Activated CD4-positive, alpha-beta T cell treated with anti-CD3 and anti-CD28 coated beads, Interleukin-2, Interleukin-6, amounts not matched to agents 100 ng/mL and 50 ng/mL, durations not matched to agents 16 hours and 8 hours (primary cell): ENCODE measurements at regions not wholly inside any gene's neighbourhood (a gene's known extent, or its start where the extent isn't known, plus 50 kb on each side); places are given as distances from the start of the nearest gene placed in this dataset.
"Not testable (repeated sequence)": the region's sequence is repeated elsewhere in the genome, so short reads cannot be mapped to it uniquely, and the experiment has no call there.

Experiments used
- DNase-seq: peaks from one replicate; pipeline ENCODE4 v3.0.0-alpha.2; 2020

DNA sequence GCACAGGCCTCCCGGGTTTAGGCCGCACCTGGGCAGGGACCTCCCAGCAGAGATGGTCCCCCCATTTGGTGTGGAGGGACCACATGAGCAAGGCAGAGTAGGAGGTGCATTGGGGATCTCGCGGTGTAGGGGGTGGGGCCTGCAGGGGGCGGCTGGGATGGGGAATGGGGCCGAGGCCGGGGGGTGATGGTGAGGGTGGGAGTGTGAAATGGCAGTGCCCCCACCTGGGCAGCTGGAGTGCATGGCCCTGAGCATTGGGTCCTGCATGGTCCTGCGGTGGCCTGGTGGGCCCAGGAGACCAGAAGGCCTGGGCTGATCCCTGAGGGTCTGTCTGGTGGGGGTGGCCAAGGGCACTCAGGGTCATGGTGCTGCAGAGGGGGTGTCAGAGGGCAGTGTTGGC is 111.8 kb downstream of the KIF26A start:
- DNase-seq, result no peak

DNA sequence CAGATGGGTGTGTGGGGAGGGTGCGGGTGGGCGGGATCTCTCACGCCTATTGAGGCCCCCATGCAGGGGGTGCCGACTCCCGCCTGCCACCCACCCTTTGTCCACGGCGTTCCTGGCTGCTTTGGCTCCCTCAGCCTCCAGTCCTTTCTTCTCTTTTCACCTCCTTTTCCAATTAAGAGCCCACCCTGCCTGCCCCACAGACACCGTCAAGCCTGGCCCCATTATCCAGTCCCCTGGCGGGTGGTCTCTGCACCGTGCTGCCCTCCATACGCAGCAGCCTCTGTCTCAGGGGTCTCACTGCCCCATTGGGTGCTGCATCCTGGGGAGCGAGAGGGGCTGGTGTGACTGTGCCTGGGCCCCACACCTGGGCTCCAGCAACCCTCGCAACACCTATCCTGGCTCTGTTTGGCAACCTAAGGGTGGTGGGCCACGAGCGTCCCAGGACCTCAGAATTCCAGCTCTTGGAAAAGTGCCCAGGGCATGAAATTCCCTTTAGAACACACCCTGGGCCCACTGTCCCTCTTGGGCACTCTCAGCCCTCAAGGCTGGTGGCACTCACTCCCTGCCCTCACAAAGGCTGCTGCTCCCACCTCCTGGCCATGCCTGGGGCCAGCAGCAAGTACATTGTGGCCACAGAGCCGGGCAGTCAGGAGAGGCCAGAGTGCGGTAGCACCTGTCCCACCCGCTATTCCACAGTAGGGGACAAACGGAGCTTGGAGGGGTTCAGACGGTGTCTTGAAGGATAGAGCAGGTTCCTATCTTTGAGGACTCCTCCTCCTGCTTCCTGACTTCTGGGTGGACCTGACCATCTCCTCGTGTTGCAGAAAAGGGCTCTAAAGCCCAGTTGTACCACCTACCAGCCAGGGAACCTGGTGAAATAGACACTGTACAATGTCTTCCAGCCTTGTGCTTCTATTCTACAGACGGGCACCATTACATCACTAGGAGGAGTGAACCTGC is 114.1 kb downstream of the KIF26A start:
- DNase-seq, result no peak

DNA sequence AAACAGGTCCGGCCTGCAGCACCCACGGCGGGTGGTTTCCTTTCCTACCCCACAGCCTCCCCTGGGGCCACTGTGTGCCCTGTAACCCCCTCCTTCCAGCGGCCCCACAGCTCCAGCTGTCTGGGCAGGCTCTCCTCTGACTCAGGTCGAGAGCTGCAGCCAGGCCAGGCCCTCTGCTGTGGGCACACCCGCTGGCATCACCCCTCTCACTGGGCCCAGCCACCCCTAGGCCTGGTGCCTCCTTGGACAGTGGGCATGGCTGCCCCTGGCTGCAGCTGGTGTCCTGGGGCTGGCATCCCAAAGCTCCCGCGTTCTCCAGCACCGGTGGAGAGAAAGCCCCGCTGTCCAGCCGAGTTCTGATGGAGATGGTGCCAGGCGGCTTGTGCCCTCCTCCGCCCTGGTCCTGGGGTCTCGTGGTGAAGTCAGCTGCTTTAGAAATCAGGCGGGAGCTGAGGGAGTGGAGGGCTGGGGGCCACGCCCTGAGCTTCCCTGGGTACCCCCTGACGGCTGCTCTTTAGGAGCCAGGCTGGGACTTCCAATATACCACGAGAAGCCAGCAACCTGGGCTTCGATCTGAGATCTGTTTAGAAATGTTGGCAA is 114.9 kb downstream of the KIF26A start:
- DNase-seq, result no peak

DNA sequence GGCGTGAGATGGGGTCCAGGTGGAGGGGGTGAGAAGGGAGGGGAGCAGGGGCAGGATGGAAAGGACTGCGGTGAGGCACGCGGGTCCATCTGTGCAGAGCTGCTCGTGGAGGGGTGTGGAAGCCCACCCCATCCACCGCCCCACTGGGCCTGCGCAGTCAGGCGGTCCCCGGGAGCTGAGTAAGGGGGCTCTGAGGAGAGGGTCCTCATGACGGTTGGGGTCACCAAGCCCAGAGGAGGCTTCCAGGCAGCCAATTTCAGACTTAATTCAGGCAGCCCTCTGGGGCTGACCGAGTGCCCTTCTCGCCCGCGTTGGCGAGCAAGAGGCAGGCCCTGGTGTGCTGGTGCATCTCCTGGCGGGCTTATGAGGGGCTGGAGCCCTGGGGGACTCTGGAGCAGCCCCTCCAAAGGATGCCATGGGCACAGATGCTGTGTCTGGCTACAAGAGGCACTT is 115.5 kb downstream of the KIF26A start:
- no peak for DNase-seq

DNA sequence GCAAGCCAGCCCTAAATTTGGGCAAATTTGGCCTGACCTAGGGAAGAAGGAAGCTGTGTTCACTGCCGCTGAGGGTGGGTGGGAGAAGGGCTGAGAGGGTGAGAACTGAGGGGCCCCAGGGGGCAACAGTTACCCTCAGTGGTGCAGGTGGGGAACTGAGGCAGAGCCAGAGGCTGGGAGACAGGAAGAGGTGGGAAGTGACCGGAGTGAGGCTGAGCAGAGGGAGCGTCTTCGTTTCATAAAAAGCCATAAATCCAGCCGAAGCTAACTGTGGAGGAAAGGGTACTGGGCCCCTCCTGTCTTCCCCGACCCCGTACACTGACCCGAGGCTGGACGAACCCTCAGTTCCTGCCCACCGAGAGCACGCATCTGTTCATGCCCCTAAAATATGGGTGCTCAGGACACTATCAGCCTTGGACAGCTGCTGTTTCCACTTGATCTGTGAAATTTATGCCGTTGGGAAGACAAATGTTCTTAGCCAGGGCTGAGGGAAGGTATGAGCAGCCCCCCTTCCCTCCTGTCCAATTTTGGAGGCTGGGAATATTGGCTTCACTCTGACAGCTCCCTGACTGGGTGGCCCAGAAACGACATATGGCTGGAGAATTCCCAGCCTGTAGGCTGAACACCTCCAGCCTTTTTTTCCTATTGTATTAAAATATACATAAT is 116.5 kb downstream of the KIF26A start:
- DNase-seq, result no peak

DNA sequence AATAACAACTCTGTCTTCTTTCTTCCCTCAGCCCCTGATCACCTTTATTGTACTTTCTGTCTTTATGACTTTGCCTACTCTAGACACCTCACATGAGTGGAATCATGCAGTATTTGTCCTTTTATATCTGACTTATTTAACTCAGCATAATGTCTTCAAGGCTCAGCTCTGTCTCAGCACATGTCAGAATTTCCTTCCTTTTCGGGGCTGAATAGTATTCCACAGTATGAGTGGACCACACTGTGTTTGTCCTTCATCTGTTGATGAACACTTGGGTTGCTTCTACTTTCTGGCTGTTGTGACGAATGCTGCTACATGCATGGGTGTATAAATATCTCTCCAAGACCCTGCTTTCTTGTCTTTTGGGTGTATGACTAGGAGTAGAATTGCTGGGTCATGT is 117.6 kb downstream of the KIF26A start:
- DNase-seq, result no peak

DNA sequence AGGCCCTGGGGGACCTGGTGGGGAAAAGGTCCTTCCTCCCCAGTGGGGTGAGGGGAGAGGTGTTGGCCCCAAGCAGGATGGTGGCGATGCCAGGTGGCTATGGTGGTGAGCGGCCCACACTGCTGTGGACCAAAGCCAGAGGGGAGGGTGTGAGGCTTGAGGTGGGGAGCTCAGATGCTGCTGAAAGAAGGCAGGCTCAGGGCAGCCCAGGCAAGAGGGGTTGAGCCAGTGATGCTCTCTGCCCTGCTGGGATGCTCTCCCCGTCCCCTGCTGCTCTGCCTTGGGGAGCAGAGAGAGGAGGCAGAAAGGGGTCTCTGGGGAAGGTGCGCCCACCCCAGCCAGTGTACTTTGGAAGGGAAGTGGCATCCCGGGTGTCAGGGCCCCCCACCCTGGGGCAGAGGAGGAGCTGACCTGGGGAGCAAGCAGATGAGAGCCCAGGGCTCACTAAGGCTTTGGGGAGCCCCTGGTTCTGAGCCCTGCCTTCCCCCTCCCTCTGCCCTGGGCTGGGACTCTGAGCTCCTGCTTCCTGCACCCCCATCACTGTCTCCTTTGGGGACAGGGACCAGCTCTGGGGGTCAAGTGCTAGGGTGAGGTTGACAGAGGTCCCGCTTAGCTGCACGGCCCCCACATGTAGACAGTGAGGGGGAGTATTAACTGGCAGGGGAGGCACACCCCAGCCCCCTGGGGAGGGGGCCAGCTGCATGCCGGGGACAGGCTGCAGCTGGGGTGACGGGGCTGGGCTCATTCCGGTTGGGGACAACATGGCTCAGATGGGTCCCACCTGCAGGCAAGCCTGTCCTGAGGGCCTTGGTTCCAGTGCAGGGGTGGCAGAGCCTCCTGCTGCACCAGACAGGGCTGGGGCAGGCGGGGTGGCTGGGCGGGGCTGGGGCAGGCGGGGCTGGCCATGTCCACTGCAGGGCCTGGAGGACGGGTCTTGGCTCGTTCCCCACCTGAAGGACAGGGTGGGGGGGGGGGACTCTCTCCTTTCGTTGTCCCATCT is 124.4 kb downstream of the KIF26A start:
- DNase-seq, result no peak

DNA sequence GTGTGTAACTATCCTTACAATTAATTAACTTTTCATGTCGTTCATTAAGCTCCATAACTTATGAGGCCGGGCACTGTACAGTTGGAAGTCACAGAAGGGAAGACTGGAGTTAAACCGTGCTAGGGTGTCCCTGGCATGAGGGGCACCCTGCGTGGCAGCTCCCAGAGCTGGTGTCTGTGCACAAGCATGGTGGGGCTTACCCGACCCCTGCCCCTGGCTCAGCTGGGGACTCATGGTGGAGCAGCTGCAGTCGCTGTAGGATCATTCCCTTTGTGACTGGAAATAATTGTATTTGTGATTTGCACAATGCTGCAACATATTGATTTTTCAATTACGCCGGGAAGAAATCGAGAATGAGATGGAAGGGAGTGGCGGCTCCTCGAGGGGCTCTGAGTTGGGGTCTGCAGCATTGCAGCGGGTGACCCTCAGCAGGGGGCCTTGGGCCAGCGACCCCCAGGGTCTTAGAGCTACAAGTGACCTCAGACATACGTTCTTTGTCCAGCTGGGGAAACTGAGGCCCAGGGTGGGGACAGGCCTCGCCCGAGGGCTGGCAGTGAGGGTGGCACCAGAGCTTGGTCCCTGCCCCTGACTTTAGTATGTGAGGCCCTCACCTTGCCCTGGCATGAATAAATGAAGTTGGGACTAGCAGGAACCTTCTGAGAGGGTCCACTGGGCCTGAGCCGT is 125.4 kb downstream of the KIF26A start:
- DNase-seq, result no peak

DNA sequence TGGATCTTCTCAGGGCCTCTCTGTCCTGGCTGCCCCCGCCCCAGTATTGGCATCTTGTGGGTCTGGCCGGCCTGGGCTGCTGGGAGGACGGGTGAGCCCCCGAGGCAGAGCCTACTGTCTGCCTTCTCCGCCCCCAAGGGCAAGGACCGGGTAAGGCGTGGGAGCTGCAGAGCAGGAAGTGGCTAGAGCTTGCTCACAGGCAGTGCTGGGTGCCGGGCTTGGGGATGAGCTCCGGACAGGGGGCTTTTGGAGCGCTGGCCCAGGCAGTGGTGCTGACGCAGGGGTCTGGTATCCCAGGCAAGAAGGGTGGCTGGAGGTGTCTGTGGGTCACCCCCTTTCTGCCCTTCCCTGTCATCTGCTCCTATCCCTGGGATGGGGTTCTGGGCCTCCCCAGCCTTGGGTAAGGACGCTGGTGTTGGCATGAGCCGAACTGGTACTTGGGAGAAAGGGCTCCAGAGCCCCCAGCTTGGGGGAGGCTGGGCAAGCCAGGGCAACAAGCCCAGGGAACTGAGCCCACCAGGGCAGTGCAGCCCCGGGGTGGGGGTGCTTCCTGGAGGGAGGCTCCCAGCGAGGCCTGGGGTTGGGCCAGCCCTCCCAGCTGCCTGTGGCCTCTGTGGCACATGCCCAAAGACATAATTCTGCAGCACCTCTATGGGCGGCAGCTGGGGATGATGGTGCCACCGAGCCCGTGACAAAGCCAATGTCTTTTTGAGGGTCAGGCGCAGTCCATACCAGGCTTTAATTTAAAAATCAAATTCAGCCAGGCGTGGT is 126.3 kb downstream of the KIF26A start:
- DNase-seq, result no peak

DNA sequence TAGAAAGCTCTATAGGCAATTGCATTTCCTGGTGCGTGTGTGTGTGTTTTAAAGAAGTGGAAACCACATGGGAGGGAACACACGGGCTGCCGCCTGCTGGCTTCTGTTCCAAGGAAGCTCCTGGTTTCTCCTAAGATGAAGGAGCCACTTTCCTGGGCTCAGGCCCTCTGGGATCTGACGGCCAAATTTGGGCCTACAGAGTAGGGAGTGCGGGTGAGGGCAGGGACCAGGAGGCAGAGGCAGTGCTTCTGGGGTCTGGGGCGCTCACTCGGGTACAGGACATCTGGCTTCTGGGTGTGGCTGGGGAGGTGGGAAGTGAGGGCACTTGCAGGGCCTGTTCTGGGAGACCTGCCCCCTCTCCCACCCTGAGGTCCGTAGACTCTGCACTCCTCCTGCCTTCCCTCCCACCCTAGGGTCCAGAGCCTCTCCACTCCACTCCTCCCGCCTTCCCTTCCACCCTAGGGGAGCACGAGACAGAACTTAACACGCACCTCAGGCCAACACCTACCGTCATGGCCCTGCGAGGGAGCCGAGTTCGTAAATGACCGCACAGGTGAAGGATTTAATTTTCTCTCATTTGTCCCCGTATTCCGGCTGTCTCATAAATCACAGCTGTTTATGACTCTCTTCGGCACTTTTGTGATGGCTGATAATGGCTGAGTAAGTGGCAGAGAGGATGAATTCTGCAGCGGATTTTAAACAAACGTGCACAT is 127.7 kb downstream of the KIF26A start:
- DNase-seq, result no peak

DNA sequence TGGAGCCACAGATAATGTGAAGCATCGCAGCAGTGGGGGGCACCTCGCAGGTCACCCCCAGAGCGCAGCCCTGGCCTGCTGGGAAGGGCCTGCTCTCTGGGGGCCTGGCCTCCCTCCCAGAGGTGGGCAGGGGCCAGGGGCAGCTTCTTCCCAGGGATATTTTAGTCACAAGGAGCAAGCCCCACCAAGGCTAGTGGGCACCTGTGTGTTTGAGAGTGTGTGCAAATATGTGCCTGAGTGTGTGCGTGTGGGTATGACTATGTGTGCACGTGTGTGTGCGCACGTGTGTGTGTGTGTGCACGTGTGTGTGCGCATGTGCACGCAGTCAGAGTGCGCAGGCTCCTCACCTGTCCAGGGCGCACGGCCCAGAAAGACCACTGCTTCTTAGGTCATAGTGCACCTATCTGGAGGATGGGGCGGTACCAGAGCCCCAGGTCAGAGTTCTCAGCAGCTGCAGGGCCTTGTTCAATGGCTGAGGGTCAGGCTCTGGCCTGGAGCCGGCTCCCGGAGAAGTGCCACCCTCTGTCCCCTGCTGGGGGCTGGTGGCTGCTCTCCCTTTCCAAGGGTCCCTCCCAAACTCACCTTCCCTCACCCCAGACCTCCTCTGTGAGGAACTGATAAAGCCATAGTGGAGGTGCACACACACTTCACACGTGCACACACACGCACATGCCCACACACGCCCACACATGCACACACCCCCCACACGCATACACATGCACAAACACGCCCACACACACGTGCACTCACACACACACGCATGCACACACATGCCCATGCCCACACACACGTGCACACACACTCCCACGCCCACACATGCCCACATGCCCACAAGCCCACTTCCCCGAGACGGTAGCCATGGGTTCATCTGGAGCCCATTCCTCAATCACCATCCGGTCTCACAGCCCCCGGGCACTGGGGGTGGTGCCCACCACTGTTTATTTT is 128.5 kb downstream of the KIF26A start:
- no peak for DNase-seq

DNA sequence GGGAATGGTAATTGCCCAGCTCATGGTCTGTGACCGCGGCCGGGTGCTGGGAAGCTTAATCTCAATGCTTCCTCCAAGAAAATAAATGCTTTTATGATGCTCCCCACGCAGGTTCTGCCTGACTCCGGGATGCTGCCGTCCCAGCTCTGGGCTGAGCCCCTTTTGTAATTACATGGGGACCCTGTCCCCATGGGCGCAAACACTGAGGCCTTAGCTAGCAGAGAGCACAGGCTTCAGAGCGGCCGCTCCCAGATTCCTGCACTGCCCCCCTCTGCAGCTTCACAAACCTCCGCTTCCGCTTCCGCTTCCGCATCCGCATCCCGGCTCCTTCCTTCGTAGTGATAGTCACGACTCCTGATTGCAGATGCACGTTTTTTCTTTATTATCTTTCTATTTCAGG is 129.5 kb downstream of the KIF26A start:
- DNase-seq, result no peak

DNA sequence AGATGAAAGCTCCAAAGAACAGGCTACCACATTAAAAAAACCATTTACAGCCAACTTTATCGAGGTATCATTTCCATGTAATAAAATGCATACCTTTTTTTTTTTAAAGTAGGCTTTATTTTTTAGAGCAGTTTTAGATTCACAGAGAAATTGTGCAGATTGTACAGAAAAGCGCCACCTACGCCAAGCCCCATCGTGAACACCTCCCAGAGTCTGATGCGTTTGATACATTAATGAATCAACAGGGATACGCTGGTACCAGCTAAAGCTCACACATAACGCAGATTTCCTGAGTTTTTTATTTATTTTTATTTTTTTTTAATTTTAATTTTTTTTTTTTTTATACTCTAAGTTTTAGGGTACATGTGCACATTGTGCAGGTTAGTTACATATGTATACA is 129.9 kb downstream of the KIF26A start:
- DNase-seq, result no peak

DNA sequence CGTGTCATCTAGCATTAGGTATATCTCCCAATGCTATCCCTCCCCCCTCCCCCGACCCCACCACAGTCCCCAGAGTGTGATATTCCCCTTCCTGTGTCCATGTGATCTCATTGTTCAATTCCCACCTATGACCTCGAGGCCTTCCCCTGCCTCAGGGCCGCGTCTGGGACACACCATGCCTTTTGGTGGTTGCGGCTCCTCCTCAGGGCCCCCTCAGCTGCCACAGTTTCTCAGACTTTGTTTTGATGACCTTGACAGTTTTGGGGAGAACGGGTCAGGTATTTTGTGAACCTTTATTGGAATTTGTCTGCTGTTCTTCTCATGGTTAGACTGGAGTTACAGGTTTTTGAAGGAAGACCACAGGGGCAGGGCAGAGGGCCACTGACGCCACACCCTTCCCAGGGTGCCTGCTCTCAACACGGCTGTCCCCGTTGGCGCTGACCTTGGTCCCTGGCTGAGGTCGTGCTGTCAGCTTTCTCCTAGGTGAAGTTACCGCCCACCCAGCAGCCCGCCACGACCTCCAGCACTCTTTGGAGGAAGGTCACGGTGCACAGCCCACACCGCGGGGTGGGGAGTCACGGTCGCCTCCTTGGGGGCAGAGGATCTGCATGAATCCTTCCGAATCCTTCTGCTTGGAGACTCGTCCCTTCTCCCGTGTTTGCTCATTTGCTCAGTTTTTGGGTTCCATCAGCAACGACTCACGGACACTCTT is 130.5 kb downstream of the KIF26A start:
- no peak for DNase-seq

DNA sequence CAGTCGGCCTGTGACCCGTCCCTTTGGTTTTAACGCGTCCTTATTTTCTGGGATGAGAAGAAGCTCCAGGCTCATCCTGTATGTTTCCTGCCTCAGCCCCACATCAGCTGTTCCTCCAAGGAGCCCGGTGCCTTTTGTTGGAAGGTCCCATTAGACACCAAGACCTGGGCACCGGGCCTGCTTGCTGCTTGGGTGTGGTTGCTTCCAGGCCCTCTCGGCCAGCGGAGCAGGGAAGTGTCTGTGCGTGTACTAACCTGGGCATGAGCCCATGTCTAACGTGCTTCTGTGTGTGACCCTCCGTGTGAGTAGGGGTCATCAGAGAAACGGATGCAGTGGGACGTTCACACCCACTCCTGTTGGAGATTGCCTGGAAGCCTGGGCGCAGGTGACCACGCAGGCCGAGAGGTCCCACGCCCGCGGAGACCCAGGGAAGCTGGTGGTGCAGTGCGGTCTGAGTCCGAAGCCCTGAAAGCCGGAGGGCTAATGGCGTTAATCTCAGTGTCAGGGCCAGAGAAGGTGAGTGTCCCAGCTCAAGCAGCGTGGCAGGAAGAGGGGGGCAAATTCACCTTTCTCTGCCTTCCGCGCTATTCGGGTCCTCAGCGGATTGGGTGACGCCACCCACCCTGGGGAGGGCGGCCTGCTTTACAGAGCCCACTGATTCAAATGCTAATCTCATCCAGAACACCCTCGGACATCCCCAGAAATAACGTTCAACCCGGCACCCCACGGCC is 131.3 kb downstream of the KIF26A start:
- DNase-seq, result not testable (repeated sequence)

DNA sequence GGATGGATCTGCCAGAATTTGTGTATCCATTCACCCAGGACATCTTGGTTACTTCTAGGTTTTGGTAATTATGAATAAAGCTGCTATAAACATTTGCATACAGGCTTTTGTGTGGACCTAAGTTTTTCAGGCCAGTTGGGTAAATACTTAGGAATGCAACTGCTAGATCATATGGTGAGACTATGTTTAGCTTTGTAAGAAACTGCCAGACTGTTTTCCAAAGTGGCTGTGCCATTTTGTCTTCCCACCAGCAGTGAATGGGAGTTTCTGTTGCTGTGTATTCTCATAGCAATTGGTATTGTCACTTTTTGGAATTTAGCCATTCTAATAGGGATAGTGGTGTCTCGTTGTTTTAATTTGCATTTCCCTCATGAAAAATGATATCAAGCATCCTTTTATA is 133.0 kb downstream of the KIF26A start:
- DNase-seq, result no peak

DNA sequence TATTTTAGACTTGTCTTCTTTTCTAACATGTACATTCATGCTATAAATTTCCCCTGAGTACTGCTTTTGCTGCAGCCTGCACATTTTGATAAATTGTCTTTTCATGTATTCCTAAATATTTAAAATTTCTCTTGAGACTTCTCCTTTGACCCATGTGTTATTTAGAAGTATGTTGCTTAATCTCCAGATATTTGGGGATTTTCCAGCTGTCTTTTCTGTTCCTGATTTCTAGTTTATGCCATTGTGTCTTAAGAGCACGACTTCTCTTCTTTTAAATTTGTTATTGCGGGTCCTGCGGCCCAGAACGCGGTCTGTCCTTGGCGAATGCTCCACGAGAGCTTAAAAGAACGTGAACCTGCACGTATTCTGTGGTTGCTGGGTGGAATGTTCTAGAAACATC is 136.4 kb downstream of the KIF26A start:
- DNase-seq, result no peak
